GM23338 (cell line): ENCODE measurements at regions not wholly inside any gene's neighbourhood (a gene's known extent, or its start where the extent isn't known, plus 50 kb on each side); places are given as distances from the start of the nearest gene placed in this dataset.

ENCODE experiments used
- EZH2 ChIP-seq: fragments of 200-600 bp; sonication (generic); IDR thresholded peaks from one replicate; pipeline ENCODE4 v1.8.0; 2017; ENCODE audit warnings: antibody characterized with exemption, mild to moderate bottlenecking, low read depth; ENCODE audit not compliant: unreplicated experiment
- TF ChIP-seq, protein P1 (sequence below), 2 experiments: fragments of 200-600 bp in 1 of 2; sonication (generic) in 1 of 2; conservative IDR thresholded peaks; 2 replicates each; pipeline versions ENCODE4 v1.5.1 to v1.6.1; 2016 to 2017; ENCODE audit warnings: antibody characterized with exemption in 2 of 2, low read depth in 2 of 2, mild to moderate bottlenecking in 2 of 2, moderate library complexity in 1 of 2

DNA sequence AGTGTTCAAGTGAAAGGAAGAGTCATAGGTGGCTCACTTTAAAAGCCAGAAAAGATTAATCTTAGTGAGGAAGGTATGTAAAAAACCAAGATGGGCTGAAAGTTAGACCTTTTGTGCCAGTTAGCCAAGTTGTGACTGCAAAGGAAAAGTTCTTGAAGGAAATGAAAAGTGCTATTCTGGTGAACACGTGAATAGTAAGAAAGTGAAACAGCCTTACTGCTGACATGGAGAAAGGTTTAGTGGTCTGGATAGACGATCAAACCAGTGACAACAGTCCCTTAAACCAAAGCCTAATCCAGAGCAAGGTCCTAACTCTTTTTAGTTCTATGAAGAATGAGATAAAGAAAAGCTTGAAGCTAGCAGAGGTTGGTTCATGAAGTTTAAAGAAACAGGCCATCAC lies 106.4 kb downstream of the CTH start:
- TF ChIP-seq, protein P1, sequence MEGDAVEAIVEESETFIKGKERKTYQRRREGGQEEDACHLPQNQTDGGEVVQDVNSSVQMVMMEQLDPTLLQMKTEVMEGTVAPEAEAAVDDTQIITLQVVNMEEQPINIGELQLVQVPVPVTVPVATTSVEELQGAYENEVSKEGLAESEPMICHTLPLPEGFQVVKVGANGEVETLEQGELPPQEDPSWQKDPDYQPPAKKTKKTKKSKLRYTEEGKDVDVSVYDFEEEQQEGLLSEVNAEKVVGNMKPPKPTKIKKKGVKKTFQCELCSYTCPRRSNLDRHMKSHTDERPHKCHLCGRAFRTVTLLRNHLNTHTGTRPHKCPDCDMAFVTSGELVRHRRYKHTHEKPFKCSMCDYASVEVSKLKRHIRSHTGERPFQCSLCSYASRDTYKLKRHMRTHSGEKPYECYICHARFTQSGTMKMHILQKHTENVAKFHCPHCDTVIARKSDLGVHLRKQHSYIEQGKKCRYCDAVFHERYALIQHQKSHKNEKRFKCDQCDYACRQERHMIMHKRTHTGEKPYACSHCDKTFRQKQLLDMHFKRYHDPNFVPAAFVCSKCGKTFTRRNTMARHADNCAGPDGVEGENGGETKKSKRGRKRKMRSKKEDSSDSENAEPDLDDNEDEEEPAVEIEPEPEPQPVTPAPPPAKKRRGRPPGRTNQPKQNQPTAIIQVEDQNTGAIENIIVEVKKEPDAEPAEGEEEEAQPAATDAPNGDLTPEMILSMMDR (conservative IDR thresholded peaks at IDR 0.05; ENCODE audit: low read depth in 2 of 2), result no peak
- no peak for TF ChIP-seq EZH2
